Dermis microvascular lymphatic vessel endothelial cell (primary cell): ENCODE measurements at regions not wholly inside any gene's neighbourhood (a gene's known extent, or its start where the extent isn't known, plus 50 kb on each side); places are given as distances from the start of the nearest gene placed in this dataset.

ENCODE experiments used
- DNase-seq, 2 donors: peaks; one replicate each; pipeline versions ENCODE4 v3.0.0 to v3.0.0-alpha.2; 2010; ENCODE audit warnings: low read depth in 2 of 2

GRCh38 chr9:105062222-105062855 lies 134.4 kb upstream of the ABCA1 start:
- DNase-seq: no peak

GRCh38 chr9:105064248-105065097 lies 136.5 kb upstream of the ABCA1 start:
- DNase-seq: peak; percentile 33 to 83

- peak in 1 of 2 donors; percentile 9 for DNase-seq
Observed at GRCh38 chr9:105065098-105066088, 137.4 kb upstream of the ABCA1 start.

- DNase-seq: no peak
Observed at GRCh38 chr9:105066275-105066865, 138.4 kb upstream of the ABCA1 start.

- no peak for DNase-seq
Observed at GRCh38 chr9:105067895-105068580, 140.1 kb upstream of the ABCA1 start.

GRCh38 chr9:105069285-105069684 lies 141.3 kb upstream of the ABCA1 start:
- no peak for DNase-seq

GRCh38 chr9:105069696-105070095 lies 141.7 kb upstream of the ABCA1 start:
- no peak for DNase-seq

- no peak for DNase-seq
Observed at GRCh38 chr9:105070176-105070575, 142.2 kb upstream of the ABCA1 start.

GRCh38 chr9:105072476-105072875 lies 144.5 kb upstream of the ABCA1 start:
- DNase-seq: no peak

GRCh38 chr9:105073147-105073546 lies 145.2 kb upstream of the ABCA1 start:
- no peak for DNase-seq

GRCh38 chr9:105074491-105074890 lies 146.5 kb upstream of the ABCA1 start:
- no peak for DNase-seq

GRCh38 chr9:105076729-105077128 lies 148.8 kb upstream of the ABCA1 start:
- no peak for DNase-seq

- no peak for DNase-seq
Observed at GRCh38 chr9:105079457-105079856, 151.5 kb upstream of the ABCA1 start.

- no peak for DNase-seq
Observed at GRCh38 chr9:105082843-105083242, 154.9 kb upstream of the ABCA1 start.

GRCh38 chr9:105083256-105083655 lies 155.3 kb upstream of the ABCA1 start:
- no peak for DNase-seq

GRCh38 chr9:105087910-105088898 lies 156.2 kb upstream of the SLC44A1 start:
- DNase-seq: no peak

GRCh38 chr9:105089874-105090273 lies 154.6 kb upstream of the SLC44A1 start:
- DNase-seq: no peak

- DNase-seq: no peak
Observed at GRCh38 chr9:105091004-105091640, 153.3 kb upstream of the SLC44A1 start.

- DNase-seq: no peak
Observed at GRCh38 chr9:105093685-105094084, 150.8 kb upstream of the SLC44A1 start.
